B cell (primary cell): ENCODE measurements at regions not wholly inside any gene's neighbourhood (a gene's known extent, or its start where the extent isn't known, plus 50 kb on each side); places are given as distances from the start of the nearest gene placed in this dataset.

ENCODE experiments used
- ATAC-seq: fragments of 200-7000 bp; cut with Tn5 transposase; one replicate; pipeline ENCODE4 v1.10.0; 2021; ENCODE audit warnings: low read depth, mild to moderate bottlenecking, moderate number of reproducible peaks, moderate library complexity
- CTCF ChIA-PET: fragments of 350-600 bp; sonication (Branson Sonifier 250); formaldehyde crosslinking; loops from one replicate; lab custom pipeline; 2021; ENCODE audit warnings: antibody characterized with exemption, inconsistent platforms; lab: Charles Lee
- POLR2A ChIA-PET: fragments of 350-600 bp; sonication (Branson Sonifier 250); formaldehyde crosslinking; loops from one replicate; lab custom pipeline; 2021; ENCODE audit warnings: antibody characterized with exemption; lab: Charles Lee
- DNase-seq: peaks from one replicate; pipeline ENCODE4 v3.0.0; 2013
- H2AFZ ChIP-seq: 2 replicates; pipeline ENCODE4 v1.6.1; 2012; ENCODE audit warnings: mild to moderate bottlenecking, low read depth, low read length; ENCODE audit not compliant: insufficient read depth, poor library complexity, severe bottlenecking
- H3K27ac ChIP-seq, 2 donors: 1 replicate in 1 of 2; 2 replicates in 1 of 2; pipeline ENCODE4 v1.5.1; 2012 to 2013; ENCODE audit warnings: low read length in 2 of 2, mild to moderate bottlenecking in 2 of 2, moderate library complexity in 1 of 2
- H3K27me3 ChIP-seq, 4 experiments: fragments of 200-600 bp in 1 of 4; sonication (generic) in 1 of 4; replicated peaks in 1 of 4; 1 replicate in 2 of 4; 2 replicates in 2 of 4; pipeline versions ENCODE4 v1.6.1 to v1.7.0; 2013 to 2016; ENCODE audit warnings: low read length in 3 of 4, mild to moderate bottlenecking in 2 of 4, mixed read lengths in 1 of 4, moderate library complexity in 1 of 4; ENCODE audit not compliant: insufficient read depth in 4 of 4, control insufficient read depth in 3 of 4; ENCODE audit errors: control extremely low read depth in 1 of 4
- H3K36me3 ChIP-seq, 2 experiments: replicated peaks in 1 of 2; 1 replicate in 1 of 2; 2 replicates in 1 of 2; pipeline versions ENCODE4 v1.6.1 to v1.7.1; 2013; ENCODE audit warnings: low read length in 1 of 2; ENCODE audit not compliant: insufficient read depth in 2 of 2, control insufficient read depth in 1 of 2; ENCODE audit errors: control extremely low read depth in 1 of 2, extremely low read depth in 1 of 2
- H3K4me1 ChIP-seq, 2 donors: fragments of 200-600 bp in 1 of 2; sonication (generic) in 1 of 2; 1 replicate in 1 of 2; 2 replicates in 1 of 2; pipeline versions ENCODE4 v1.5.1 to v1.6.1; 2013 to 2017; ENCODE audit warnings: low read length in 2 of 2; ENCODE audit not compliant: control insufficient read depth in 2 of 2, insufficient read depth in 2 of 2
- H3K4me2 ChIP-seq: replicated peaks from 2 replicates; pipeline ENCODE3; 2012; ENCODE audit warnings: mild to moderate bottlenecking, low read depth, low read length; ENCODE audit not compliant: poor library complexity, severe bottlenecking
- H3K4me3 ChIP-seq, 5 experiments: fragments of 200-600 bp in 1 of 5; sonication (generic) in 1 of 5; 1 replicate in 3 of 5; 2 replicates in 2 of 5; pipeline versions ENCODE4 v1.5.1 to v1.7.0; 2011 to 2016; ENCODE audit warnings: low read length in 4 of 5, mild to moderate bottlenecking in 4 of 5, low read depth in 2 of 5, control low read depth in 1 of 5, moderate library complexity in 1 of 5; ENCODE audit not compliant: insufficient read depth in 1 of 5; ENCODE audit errors: control extremely low read depth in 1 of 5, extremely low read depth in 1 of 5
- H3K79me2 ChIP-seq: fragments of 200-600 bp; sonication (generic); one replicate; pipeline ENCODE4 v1.6.0; 2016; ENCODE audit warnings: low read length; ENCODE audit not compliant: control insufficient read depth, insufficient read depth
- H3K9ac ChIP-seq: fragments of 200-600 bp; sonication (generic); 2 replicates; pipeline ENCODE4 v1.6.1; 2017; ENCODE audit warnings: mild to moderate bottlenecking, low read length, moderate library complexity
- H3K9me3 ChIP-seq, 3 donors: one replicate each; pipeline versions ENCODE4 v1.6.1 to v1.7.1; 2013; ENCODE audit warnings: low read length in 2 of 3; ENCODE audit not compliant: control insufficient read depth in 2 of 3, insufficient read depth in 1 of 3; ENCODE audit errors: control extremely low read depth in 1 of 3
- H4K20me1 ChIP-seq: 2 replicates; pipeline ENCODE4 v1.6.0; 2012; ENCODE audit warnings: mild to moderate bottlenecking, low read length; ENCODE audit not compliant: insufficient read depth, control insufficient read depth, poor library complexity, severe bottlenecking
- H3K27ac Mint-ChIP-seq: one replicate; pipeline ENCODE4 v1.8.0; 2021; ENCODE audit warnings: mixed read lengths
- H3K27me3 Mint-ChIP-seq: one replicate; pipeline ENCODE4 v1.8.0; 2021; ENCODE audit warnings: mixed read lengths
- H3K4me1 Mint-ChIP-seq: one replicate; pipeline ENCODE4 v1.8.0; 2021; ENCODE audit warnings: mixed read lengths
- H3K4me3 Mint-ChIP-seq: one replicate; pipeline ENCODE4 v1.8.0; 2021; ENCODE audit warnings: mixed read lengths
- H3K9me3 Mint-ChIP-seq: one replicate; pipeline ENCODE4 v1.8.0; 2022; ENCODE audit warnings: mixed read lengths; ENCODE audit not compliant: insufficient read depth
- CTCF ChIP-seq: fragments of 200-600 bp; IDR thresholded peaks from one replicate; pipeline ENCODE4 v1.8.0; 2022; ENCODE audit warnings: antibody characterized with exemption, mild to moderate bottlenecking
- EZH2 ChIP-seq: IDR thresholded peaks from 2 replicates; pipeline ENCODE4 v1.6.1; 2012; ENCODE audit warnings: borderline replicate concordance, low read depth, mild to moderate bottlenecking, moderate library complexity, low read length; ENCODE audit not compliant: insufficient read depth, poor library complexity, severe bottlenecking
- WGBS: methylation state at CpG from one replicate; pipeline ENCODE4 v1.1.5; 2013; ENCODE audit warnings: missing lambda C conversion rate; ENCODE audit not compliant: insufficient coverage; 5-methylcytosine and 5-hydroxymethylcytosine counted together
- intact Hi-C: fragments of 100-400 bp; cut with micrococcal nuclease; formaldehyde crosslinking; loops from one replicate; pipeline ENCODE4 v1.10.0; 2022

- Histone ChIP-seq H4K20me1 (no peaks in the 10 kb centered on the region), H3K4me2 (no peak overlapping the region), H3K9me3 (no peaks in the 10 kb centered on the region), H2AFZ (no peak overlapping the region), H3K4me3 (no peak overlapping the region), H3K27ac (no peak overlapping the region), H3K36me3 (no peaks in the 10 kb centered on the region), H3K79me2 (no peaks in the 10 kb centered on the region), H3K9ac (no peak overlapping the region), H3K27me3 (peaks cover 0 to 3% (median 0%) of the 10 kb centered on the region in 4 experiments), H3K4me1 (peaks cover 22 to 25% of the 10 kb centered on the region in 2 donors)
- Mint-ChIP-seq H3K27me3 (peaks cover 7% of the 10 kb centered on the region), H3K9me3 (no peaks in the 10 kb centered on the region), H3K4me3 (no peak overlapping the region), H3K27ac (no peak overlapping the region), H3K4me1 (peaks cover 38% of the 10 kb centered on the region)
- ChIA-PET POLR2A (interaction anchor here (0.6 kb wide), 1 partner anchor 79 kb away, joined by 9 read pairs; no protein-coding TSS in a partner anchor), CTCF (interaction anchor here (1.0 to 1.4 kb wide), 3 partner anchors 9 to 237 kb away, joined by 3 to 8 read pairs (median 3); no protein-coding TSS in a partner anchor)
- TF ChIP-seq CTCF (no peak), EZH2 (no peak)
- DNase-seq (no peak), ATAC-seq (no peak)
- intact Hi-C loops = no loop called here
- WGBS = 100% methylated on average over 2 of the region's 7 CpGs
These were observed 94.2 kb upstream of the MAP4K3 start for GRCh38 chr2:39531220-39531777.

- Mint-ChIP-seq H3K9me3 (no peaks in the 10 kb centered on the region), H3K4me1 (peaks cover 24% of the 10 kb centered on the region), H3K27ac (no peak overlapping the region), H3K27me3 (peaks cover 7% of the 10 kb centered on the region), H3K4me3 (no peak overlapping the region)
- peaks cover 10 to 11% of the 10 kb centered on the region in 2 donors for H3K4me1 ChIP-seq
- H4K20me1 ChIP-seq = no peaks in the 10 kb centered on the region
- no peaks in the 10 kb centered on the region for H3K79me2 ChIP-seq
- H3K36me3 ChIP-seq = no peaks in the 10 kb centered on the region
- H2AFZ ChIP-seq = no peak overlapping the region
- 95% methylated on average over 4 of the region's 4 CpGs for WGBS
- intact Hi-C loops = no loop called here
- no peak for TF ChIP-seq CTCF
- no peak for TF ChIP-seq EZH2
- no peak overlapping the region for H3K4me2 ChIP-seq
- ChIA-PET POLR2A (no interaction called here), CTCF (no interaction called here)
- no peak overlapping the region for H3K4me3 ChIP-seq
- ATAC-seq (no peak), DNase-seq (no peak)
- no peak overlapping the region for H3K9ac ChIP-seq
- no peaks in the 10 kb centered on the region for H3K9me3 ChIP-seq
- H3K27me3 ChIP-seq = peaks cover 0 to 3% (median 0%) of the 10 kb centered on the region in 4 experiments
- H3K27ac ChIP-seq = no peak overlapping the region
These were observed 95.8 kb upstream of the MAP4K3 start for GRCh38 chr2:39532933-39533332.
